ENCODE measurements at regions not wholly inside any gene's neighbourhood (a gene's known extent, or its start where the extent isn't known, plus 50 kb on each side); places are given as distances from the start of the nearest gene placed in this dataset.
"Not testable (repeated sequence)": the region's sequence is repeated elsewhere in the genome, so short reads cannot be mapped to it uniquely, and the experiment has no call there.

DNA sequence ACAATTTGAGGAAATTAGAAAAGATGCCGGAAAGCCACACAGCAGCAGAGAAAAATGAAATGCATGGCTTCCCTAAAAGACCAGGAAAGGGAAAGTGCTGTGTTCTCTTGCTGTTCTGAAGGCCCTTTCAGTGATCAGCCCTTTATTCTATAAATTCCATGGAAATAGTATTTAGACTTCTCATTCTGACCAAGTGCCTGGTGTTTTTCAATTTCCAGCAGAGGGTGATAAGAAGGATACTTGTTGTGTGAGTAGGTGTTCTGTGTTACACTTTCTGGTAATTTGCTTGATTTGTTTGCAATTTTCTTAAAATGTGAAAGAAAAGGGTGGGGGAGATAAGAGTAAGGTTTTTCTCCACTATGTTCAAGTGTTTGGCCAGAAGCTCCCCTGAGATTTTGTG lies 504.5 kb downstream of the IRS1 start:
- Mint-ChIP-seq H3K4me1 (no peaks in the 10 kb centered on the region), H3K27me3 (no peaks in the 10 kb centered on the region), H3K27ac (no peak overlapping the region), H3K4me3 (no peak overlapping the region), H3K36me3 (no peaks in the 10 kb centered on the region), H3K9me3 (peaks cover 10% of the 10 kb centered on the region)
- CTCF ChIA-PET, result no interaction called here
- no peak for DNase-seq

DNA sequence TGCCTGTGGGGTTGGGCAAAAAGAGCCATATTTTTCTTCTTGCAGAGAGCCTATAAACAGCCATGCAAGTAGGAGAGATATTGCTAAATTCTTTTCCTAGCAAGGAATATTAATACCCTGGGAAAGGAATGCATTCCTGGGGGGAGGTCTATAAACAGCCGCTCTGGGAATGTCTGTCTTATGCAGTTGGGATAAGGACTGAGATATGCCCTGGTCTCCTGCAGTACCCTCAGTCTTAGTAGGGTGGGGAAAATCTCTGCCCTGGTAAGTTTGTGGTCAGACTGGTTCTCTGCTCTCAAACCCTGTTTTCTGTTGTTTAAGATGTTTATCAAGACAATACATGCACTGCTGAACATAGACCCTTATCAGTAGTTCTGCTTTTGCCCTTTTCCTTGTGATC lies 508.3 kb downstream of the IRS1 start:
- H3K4me1 Mint-ChIP-seq, CTCF ChIA-PET, H3K27ac Mint-ChIP-seq, H3K36me3 Mint-ChIP-seq, H3K4me3 Mint-ChIP-seq, H3K9me3 Mint-ChIP-seq, DNase-seq, H3K27me3 Mint-ChIP-seq: not testable (repeated sequence)

- Mint-ChIP-seq H3K9me3 (peaks cover 8% of the 10 kb centered on the region), H3K27ac (no peak overlapping the region), H3K4me1 (no peaks in the 10 kb centered on the region), H3K4me3 (no peak overlapping the region), H3K36me3 (no peaks in the 10 kb centered on the region), H3K27me3 (peaks cover 3% of the 10 kb centered on the region)
- DNase-seq, result no peak
- CTCF ChIA-PET, result no interaction called here
Measured at GRCh38 chr2:226286916-226287315, 512.7 kb downstream of the IRS1 start.

- H3K27me3 Mint-ChIP-seq, result peaks cover 3% of the 10 kb centered on the region
- H3K27ac Mint-ChIP-seq, result no peak overlapping the region
- no peaks in the 10 kb centered on the region for H3K36me3 Mint-ChIP-seq
- H3K4me3 Mint-ChIP-seq, result no peak overlapping the region
- DNase-seq, result no peak
- CTCF ChIA-PET, result no interaction called here
- no peaks in the 10 kb centered on the region for H3K4me1 Mint-ChIP-seq
- no peaks in the 10 kb centered on the region for H3K9me3 Mint-ChIP-seq
Measured at GRCh38 chr2:226283796-226284195, 515.8 kb downstream of the IRS1 start.

DNA sequence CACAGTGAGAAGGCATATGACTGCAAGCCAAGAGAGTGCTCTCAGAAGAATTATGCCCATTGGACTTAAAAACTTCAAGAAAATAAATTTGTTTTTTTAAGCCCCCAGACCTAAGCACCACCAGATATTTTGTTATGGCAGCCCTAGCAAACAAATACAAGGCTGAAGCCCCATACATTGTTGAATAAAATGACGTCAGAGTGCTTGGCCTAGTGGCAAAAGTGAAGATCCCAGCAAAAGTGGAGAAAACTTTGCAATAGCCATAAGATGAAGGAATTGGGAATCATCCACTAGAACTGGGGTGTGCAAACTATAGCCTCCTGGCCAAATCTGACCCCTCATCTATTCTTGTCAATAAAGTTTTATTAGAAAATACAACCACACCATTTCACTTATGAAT lies 517.5 kb downstream of the IRS1 start:
- no peak for DNase-seq
- no peaks in the 10 kb centered on the region for H3K36me3 Mint-ChIP-seq
- CTCF ChIA-PET, result no interaction called here
- H3K9me3 Mint-ChIP-seq, result no peaks in the 10 kb centered on the region
- H3K27ac Mint-ChIP-seq, result no peak overlapping the region
- no peaks in the 10 kb centered on the region for H3K27me3 Mint-ChIP-seq
- no peaks in the 10 kb centered on the region for H3K4me1 Mint-ChIP-seq
- H3K4me3 Mint-ChIP-seq, result no peak overlapping the region

DNA sequence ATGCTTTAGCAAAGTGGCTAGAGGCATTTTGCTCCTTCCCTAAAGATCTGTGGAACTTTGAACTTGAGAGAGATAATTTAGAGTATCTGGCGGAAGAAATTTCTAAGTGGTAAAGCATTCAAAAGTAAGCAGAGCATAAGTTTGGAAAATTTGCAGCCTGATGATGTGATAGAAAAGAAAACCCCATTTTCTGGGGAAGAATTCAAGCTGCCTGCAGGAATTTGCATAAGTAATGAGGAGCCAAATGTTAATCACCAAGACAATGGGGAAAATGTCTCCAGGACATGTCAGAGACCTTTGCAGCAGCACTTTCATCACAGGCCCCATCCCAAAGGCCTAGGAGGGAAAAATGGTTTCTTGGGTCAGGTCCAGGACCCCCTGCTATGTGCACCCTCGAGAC lies 519.5 kb downstream of the IRS1 start:
- H3K27ac Mint-ChIP-seq, H3K27me3 Mint-ChIP-seq, DNase-seq, H3K9me3 Mint-ChIP-seq, H3K36me3 Mint-ChIP-seq, H3K4me3 Mint-ChIP-seq, H3K4me1 Mint-ChIP-seq: not testable (repeated sequence)
- CTCF ChIA-PET, result interaction anchor here (1.5 kb wide), 1 partner anchor 65 kb away, joined by 3 read pairs; no protein-coding TSS in a partner anchor

- no peak overlapping the region for H3K27ac Mint-ChIP-seq
- H3K4me3 Mint-ChIP-seq, result no peak overlapping the region
- H3K4me1 Mint-ChIP-seq, result no peaks in the 10 kb centered on the region
- no peaks in the 10 kb centered on the region for H3K9me3 Mint-ChIP-seq
- CTCF ChIA-PET, result no interaction called here
- H3K27me3 Mint-ChIP-seq, result no peaks in the 10 kb centered on the region
- no peaks in the 10 kb centered on the region for H3K36me3 Mint-ChIP-seq
- no peak for DNase-seq
Measured at GRCh38 chr2:226275215-226275614, 524.4 kb downstream of the IRS1 start.

DNA sequence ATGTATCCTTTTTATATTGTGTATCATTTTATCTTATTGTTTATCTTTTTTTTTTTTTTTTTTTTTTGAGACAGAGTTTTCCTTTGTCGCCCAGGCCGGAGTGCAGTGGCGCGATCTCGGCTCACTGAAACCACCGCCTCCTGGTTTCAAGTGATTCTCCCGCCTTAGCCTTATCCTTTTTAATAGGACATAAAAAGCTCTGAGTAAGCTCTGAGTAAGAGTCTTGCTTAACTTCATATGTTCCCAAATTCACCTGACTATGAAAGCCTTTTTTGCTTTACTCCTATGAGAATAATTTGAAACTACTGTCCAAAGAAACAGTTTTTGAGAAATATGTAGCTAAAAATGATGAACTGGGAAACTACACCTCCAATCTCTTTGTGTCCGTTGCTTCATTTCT lies 525.5 kb downstream of the IRS1 start:
- H3K4me3 Mint-ChIP-seq, result no peak overlapping the region
- H3K27ac Mint-ChIP-seq, result no peak overlapping the region
- no peaks in the 10 kb centered on the region for H3K27me3 Mint-ChIP-seq
- DNase-seq, result no peak
- CTCF ChIA-PET, result no interaction called here
- no peaks in the 10 kb centered on the region for H3K36me3 Mint-ChIP-seq
- H3K9me3 Mint-ChIP-seq, result no peaks in the 10 kb centered on the region
- no peaks in the 10 kb centered on the region for H3K4me1 Mint-ChIP-seq

- H3K27me3 Mint-ChIP-seq, result no peaks in the 10 kb centered on the region
- H3K4me3 Mint-ChIP-seq, result no peak overlapping the region
- no peak for DNase-seq
- no peak overlapping the region for H3K27ac Mint-ChIP-seq
- no peaks in the 10 kb centered on the region for H3K36me3 Mint-ChIP-seq
- CTCF ChIA-PET, result interaction anchor here (0.8 kb wide), 1 partner anchor 57 kb away, joined by 3 read pairs; no protein-coding TSS in a partner anchor
- no peaks in the 10 kb centered on the region for H3K4me1 Mint-ChIP-seq
- H3K9me3 Mint-ChIP-seq, result no peaks in the 10 kb centered on the region
Measured at GRCh38 chr2:226273440-226273839, 526.2 kb downstream of the IRS1 start.

GRCh38 chr2:226272435-226272834 lies 527.2 kb downstream of the IRS1 start:
- Mint-ChIP-seq H3K4me3 (no peak overlapping the region), H3K36me3 (no peaks in the 10 kb centered on the region), H3K27ac (no peak overlapping the region), H3K4me1 (no peaks in the 10 kb centered on the region), H3K9me3 (no peaks in the 10 kb centered on the region), H3K27me3 (no peaks in the 10 kb centered on the region)
- CTCF ChIA-PET, result interaction anchor here (0.6 kb wide), 1 partner anchor 350 kb away, joined by 3 read pairs; no protein-coding TSS in a partner anchor
- no peak for DNase-seq

- H3K4me3 Mint-ChIP-seq, result no peak overlapping the region
- no peak for DNase-seq
Measured at GRCh38 chr2:226270285-226271058, 529.1 kb downstream of the IRS1 start.

DNA sequence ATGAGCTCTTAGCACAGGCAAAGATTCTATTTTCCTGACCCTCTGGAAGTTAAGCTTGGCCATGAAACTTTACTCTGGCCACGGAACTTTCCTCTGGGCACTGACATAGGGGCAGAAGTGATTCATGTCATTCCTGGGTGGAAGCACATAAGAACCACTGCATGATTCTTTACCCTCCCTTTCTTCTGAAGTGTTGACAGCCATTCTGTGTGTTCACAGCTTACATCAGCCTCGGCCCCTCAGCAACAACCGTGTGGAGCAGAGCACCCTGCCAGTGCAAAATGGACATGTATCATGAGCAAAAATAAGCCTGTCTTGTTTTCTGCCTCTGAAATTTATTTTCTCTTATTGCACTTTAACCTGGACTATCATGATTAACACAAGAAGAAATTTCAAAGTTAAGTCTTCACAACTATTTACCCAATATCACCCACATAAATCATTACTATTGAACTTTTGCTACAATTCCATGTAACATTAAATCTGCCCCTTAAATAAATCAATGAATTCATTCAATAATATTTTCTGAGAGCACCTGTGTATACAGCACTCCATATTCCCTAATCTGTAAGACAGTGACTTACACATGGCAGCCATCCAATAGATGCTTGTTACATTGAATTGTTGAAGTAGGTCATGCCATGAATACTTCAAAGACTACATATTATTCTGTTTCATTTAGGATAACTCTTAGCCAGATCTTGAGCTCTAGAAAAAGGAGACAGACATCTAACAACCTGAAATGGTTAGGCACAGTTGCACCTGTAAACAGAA lies 531.9 kb downstream of the IRS1 start:
- no peaks in the 10 kb centered on the region for H3K9me3 Mint-ChIP-seq
- no peak overlapping the region for H3K4me3 Mint-ChIP-seq
- no peaks in the 10 kb centered on the region for H3K27me3 Mint-ChIP-seq
- no peak for DNase-seq
- H3K27ac Mint-ChIP-seq, result no peak overlapping the region
- CTCF ChIA-PET, result no interaction called here
- H3K4me1 Mint-ChIP-seq, result no peaks in the 10 kb centered on the region
- no peaks in the 10 kb centered on the region for H3K36me3 Mint-ChIP-seq

More at GRCh38 chr2:226270285-226271058, 529.1 kb downstream of the IRS1 start:
- CTCF ChIA-PET, result no interaction called here
- H3K27me3 Mint-ChIP-seq, result no peaks in the 10 kb centered on the region
- H3K4me1 Mint-ChIP-seq, result no peaks in the 10 kb centered on the region
- H3K36me3 Mint-ChIP-seq, result no peaks in the 10 kb centered on the region
- no peaks in the 10 kb centered on the region for H3K9me3 Mint-ChIP-seq
- H3K27ac Mint-ChIP-seq, result no peak overlapping the region

- Mint-ChIP-seq H3K9me3 (no peaks in the 10 kb centered on the region), H3K4me1 (no peaks in the 10 kb centered on the region), H3K27me3 (no peaks in the 10 kb centered on the region), H3K27ac (no peak overlapping the region), H3K36me3 (no peaks in the 10 kb centered on the region), H3K4me3 (no peak overlapping the region)
- CTCF ChIA-PET, result no interaction called here
- DNase-seq, result no peak
Measured at GRCh38 chr2:226256709-226257376, 542.8 kb downstream of the IRS1 start.

GRCh38 chr2:226256237-226256636 lies 543.4 kb downstream of the IRS1 start:
- Mint-ChIP-seq H3K27me3 (no peaks in the 10 kb centered on the region), H3K9me3 (no peaks in the 10 kb centered on the region), H3K27ac (no peak overlapping the region), H3K36me3 (no peaks in the 10 kb centered on the region), H3K4me1 (no peaks in the 10 kb centered on the region), H3K4me3 (no peak overlapping the region)
- DNase-seq, result no peak
- CTCF ChIA-PET, result no interaction called here

DNA sequence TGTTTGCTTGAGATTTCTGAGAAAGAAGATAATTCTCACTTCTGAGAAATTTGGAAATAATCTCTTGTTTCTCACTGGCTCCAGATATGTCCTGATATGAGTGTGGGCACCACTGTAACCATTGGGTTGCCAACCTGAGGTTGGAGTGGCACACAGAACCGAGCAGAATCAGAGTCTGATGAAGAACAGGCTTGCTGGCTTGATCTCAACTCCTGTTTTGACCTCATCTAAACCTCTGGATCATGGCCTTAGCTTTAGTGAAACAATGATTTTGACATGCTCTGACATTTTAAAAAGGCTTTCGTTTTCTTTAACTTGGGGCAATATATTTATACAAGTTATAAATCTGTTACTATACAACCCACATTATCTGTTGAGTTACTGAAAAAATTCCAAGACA lies 548.0 kb downstream of the IRS1 start:
- no peaks in the 10 kb centered on the region for H3K36me3 Mint-ChIP-seq
- CTCF ChIA-PET, result no interaction called here
- no peak overlapping the region for H3K27ac Mint-ChIP-seq
- no peaks in the 10 kb centered on the region for H3K4me1 Mint-ChIP-seq
- H3K4me3 Mint-ChIP-seq, result no peak overlapping the region
- H3K27me3 Mint-ChIP-seq, result no peaks in the 10 kb centered on the region
- DNase-seq, result no peak
- H3K9me3 Mint-ChIP-seq, result no peaks in the 10 kb centered on the region

Measured in activated naive CD4-positive, alpha-beta T cell treated with anti-CD3 and anti-CD28 coated beads, Interleukin-2, amount 10 ng/mL, durations not matched to agents 7 days and 5 days (primary cell).